K562 (cell line): ENCODE measurements at regions not wholly inside any gene's neighbourhood (a gene's known extent, or its start where the extent isn't known, plus 50 kb on each side); places are given as distances from the start of the nearest gene placed in this dataset.

ENCODE experiments used
- ATAC-seq: fragments of 200-7000 bp; cut with Tn5 transposase; 3 replicates; pipeline ENCODE4 v1.9.1; 2020; ENCODE audit warnings: moderate library complexity
- BruUV-seq: library from RNA; stranded (reverse); fragments of 400-500 nt; replicated peaks from 2 replicates; lab custom pipeline; 2021; lab: Mats Ljungman, UMichigan
- CTCF ChIA-PET: fragments of 300-600 bp; formaldehyde crosslinking; extraction: SDS; loops from one replicate; lab custom pipeline; 2021; ENCODE audit warnings: low intra/inter-chr PET ratio; lab: Yijun Ruan, JAX
- POLR2A ChIA-PET: fragments of 300-600, 350-650 bp; sonication (Branson Sonifier 250); formaldehyde crosslinking; extraction: SDS; loops from one replicate; lab custom pipeline; 2021; ENCODE audit warnings: antibody characterized with exemption, inconsistent platforms; lab: Yijun Ruan, JAX
- DNase-seq, 4 experiments: peaks; one replicate each; pipeline versions ENCODE4 v3.0.0 to v3.0.0-alpha.2; 2011 to 2018; ENCODE audit warnings: low spot score in 3 of 4, mixed read lengths in 3 of 4; ENCODE audit errors: extremely low read depth in 1 of 4
- FAIRE-seq: peaks from 2 replicates; lab custom pipeline; 2011; peaks lifted over from hg19 to GRCh38; lab: Jason Lieb, UNC
- H2AFZ ChIP-seq: 2 replicates; pipeline ENCODE4 v1.6.0; 2011; ENCODE audit warnings: low read depth, low read length, control low read depth, inconsistent platforms
- H3K27ac ChIP-seq: fragments of 200-600 bp; 3 replicates; pipeline ENCODE4 v1.8.0; 2011; ENCODE audit warnings: low read depth, mild to moderate bottlenecking, control low read depth, inconsistent platforms, low read length, moderate library complexity, mixed read lengths; ENCODE audit errors: extremely low read depth
- H3K27me3 ChIP-seq, 2 experiments: fragments of 300-600 bp in 1 of 2; 2 replicates in 1 of 2; 3 replicates in 1 of 2; pipeline versions ENCODE4 v1.6.0 to v1.8.0; 2011; ENCODE audit warnings: inconsistent platforms in 2 of 2, low read length in 2 of 2, mild to moderate bottlenecking in 1 of 2, mixed read lengths in 1 of 2, moderate library complexity in 1 of 2; ENCODE audit not compliant: control insufficient read depth in 2 of 2, insufficient read depth in 2 of 2
- H3K36me3 ChIP-seq: fragments of 300-600 bp; 3 replicates; pipeline ENCODE4 v1.8.0; 2011; ENCODE audit warnings: mild to moderate bottlenecking, low read length, inconsistent platforms; ENCODE audit not compliant: control insufficient read depth, insufficient read depth
- H3K4me1 ChIP-seq, 2 experiments: fragments of 200-600 bp in 1 of 2; replicated peaks in 1 of 2; 2 replicates in 1 of 2; 3 replicates in 1 of 2; pipeline versions ENCODE4 v1.5.1 to v1.8.0; 2011; ENCODE audit warnings: inconsistent platforms in 2 of 2, low read length in 2 of 2, mild to moderate bottlenecking in 1 of 2, mixed read lengths in 1 of 2, moderate library complexity in 1 of 2; ENCODE audit not compliant: control insufficient read depth in 2 of 2, insufficient read depth in 2 of 2
- H3K4me2 ChIP-seq: 2 replicates; pipeline ENCODE4 v1.6.1; 2011; ENCODE audit warnings: low read length, control low read depth, inconsistent platforms, mixed read lengths; ENCODE audit not compliant: insufficient read depth
- H3K4me3 ChIP-seq: fragments of 200-600 bp; sonication (generic), shearing (Covaris generic); 2 replicates; pipeline ENCODE4 v1.5.1; 2016; ENCODE audit warnings: control low read depth, inconsistent platforms
- H3K79me2 ChIP-seq: fragments of 200-600 bp; 3 replicates; pipeline ENCODE4 v1.8.0; 2011; ENCODE audit warnings: low read length, inconsistent platforms; ENCODE audit not compliant: control insufficient read depth, insufficient read depth
- H3K9ac ChIP-seq, 2 experiments: 2 replicates each; pipeline versions ENCODE4 v1.6.0 to v1.6.1; 2011; ENCODE audit warnings: low read depth in 2 of 2, low read length in 2 of 2, control low read depth in 1 of 2, inconsistent platforms in 1 of 2, mild to moderate bottlenecking in 1 of 2, mixed read lengths in 1 of 2; ENCODE audit not compliant: insufficient read depth in 1 of 2
- H3K9me1 ChIP-seq: one replicate; pipeline ENCODE4 v1.6.0; 2011; ENCODE audit warnings: inconsistent platforms, mild to moderate bottlenecking, low read length, moderate library complexity; ENCODE audit not compliant: control insufficient read depth, insufficient read depth
- H3K9me3 ChIP-seq: replicated peaks from 2 replicates; pipeline ENCODE4 v1.5.1; 2011; ENCODE audit warnings: low read depth, low read length, inconsistent platforms; ENCODE audit not compliant: control insufficient read depth, insufficient read depth
- H4K20me1 ChIP-seq: replicated peaks from 2 replicates; pipeline ENCODE4 v1.6.1; 2011; ENCODE audit warnings: low read length, inconsistent platforms, mixed read lengths; ENCODE audit not compliant: control insufficient read depth, insufficient read depth
- IRF2 ChIP-seq: sonication (generic); formaldehyde crosslinking; IDR thresholded peaks from 2 replicates; pipeline ENCODE4 v1.8.1; 2022; ENCODE audit warnings: mild to moderate bottlenecking, missing genetic modification reagents
- JUN ChIP-seq, 2 experiments: sonication (generic) in 1 of 2; formaldehyde crosslinking in 1 of 2; IDR thresholded peaks; 2 replicates each; pipeline versions ENCODE4 v1.6.1 to v1.8.0; 2012 to 2022; ENCODE audit warnings: borderline replicate concordance in 2 of 2, mild to moderate bottlenecking in 2 of 2, improper control_type of control experiment in 1 of 2, low read depth in 1 of 2, low read length in 1 of 2, missing genetic modification reagents in 1 of 2
- RB1 ChIP-seq: fragments of 450-650 bp; IDR thresholded peaks from 2 replicates; pipeline ENCODE4 v1.6.1; 2017; ENCODE audit warnings: low read depth, mild to moderate bottlenecking
- RBM22 ChIP-seq: fragments of 200-400 bp; formaldehyde crosslinking; IDR thresholded peaks from 2 replicates; pipeline ENCODE4 v1.6.1; 2018; ENCODE audit warnings: low read length, low read depth; ENCODE audit not compliant: poor library complexity, severe bottlenecking
- SMARCE1 ChIP-seq: fragments of 450-650 bp; IDR thresholded peaks from 2 replicates; pipeline ENCODE4 v1.7.1; 2016; ENCODE audit warnings: mild to moderate bottlenecking
- ZKSCAN8 ChIP-seq: fragments of 200-800 bp; sonication (Bioruptor generic); IDR thresholded peaks from 2 replicates; pipeline ENCODE4 v1.6.1; 2016; ENCODE audit warnings: missing genetic modification characterization, missing compliant biosample characterization
- ZNF24 ChIP-seq: fragments of 450-650 bp; IDR thresholded peaks from 2 replicates; pipeline ENCODE4 v1.6.1; 2016
- WGBS: fragments of 100-300 bp; shearing (Covaris generic); methylation state at CpG from one replicate; pipeline ENCODE4 v1.1.6; 2016; ENCODE audit warnings: low coverage, mixed read lengths; ENCODE audit not compliant: insufficient coverage; ENCODE audit errors: missing lambda C conversion rate; 5-methylcytosine and 5-hydroxymethylcytosine counted together
- in situ Hi-C: fragments of 300-500 bp; cut with MboI; formaldehyde crosslinking; loops from 4 replicates; pipeline ENCODE4 v1.15.0; 2018; ENCODE audit warnings: inconsistent platforms, mixed read lengths
- intact Hi-C: fragments of 100-400 bp; cut with micrococcal nuclease; formaldehyde crosslinking; loops from 2 replicates; pipeline ENCODE4 v1.14.2; 2022
- TF ChIP-seq, protein P1 (sequence below): sonication (generic); formaldehyde crosslinking; IDR thresholded peaks from 2 replicates; pipeline ENCODE4 v1.8.0; 2022; ENCODE audit warnings: missing genetic modification reagents, mild to moderate bottlenecking, moderate library complexity, borderline replicate concordance

- TF ChIP-seq, protein P1, sequence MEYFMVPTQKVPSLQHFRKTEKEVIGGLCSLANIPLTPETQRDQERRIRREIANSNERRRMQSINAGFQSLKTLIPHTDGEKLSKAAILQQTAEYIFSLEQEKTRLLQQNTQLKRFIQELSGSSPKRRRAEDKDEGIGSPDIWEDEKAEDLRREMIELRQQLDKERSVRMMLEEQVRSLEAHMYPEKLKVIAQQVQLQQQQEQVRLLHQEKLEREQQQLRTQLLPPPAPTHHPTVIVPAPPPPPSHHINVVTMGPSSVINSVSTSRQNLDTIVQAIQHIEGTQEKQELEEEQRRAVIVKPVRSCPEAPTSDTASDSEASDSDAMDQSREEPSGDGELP (CRISPR knock-in tag) = no peak
- no peak for TF ChIP-seq RBM22
- no peak for TF ChIP-seq RB1
Measured at GRCh38 chr1:29420202-29420601, 183.9 kb downstream of the PTPRU start (continued).

DNA sequence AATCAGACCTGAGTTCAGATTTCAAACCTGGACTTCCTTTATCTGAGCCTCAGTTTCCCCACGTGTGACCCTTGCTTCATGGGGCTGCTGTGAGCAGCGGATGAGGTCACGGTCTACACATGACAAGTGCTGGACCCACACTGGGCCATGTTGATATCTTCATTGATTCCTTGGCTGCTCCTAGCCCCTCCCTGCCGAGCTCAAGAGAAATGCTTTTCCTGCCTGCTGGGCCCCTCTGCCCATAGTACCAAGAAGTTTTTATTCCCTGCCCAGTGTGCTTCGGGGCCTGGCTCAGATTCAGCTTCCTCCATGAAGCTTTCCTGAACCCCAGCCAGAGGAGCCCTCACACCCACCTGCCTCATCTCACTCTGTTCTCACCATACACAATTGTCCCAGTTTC is 181.6 kb downstream of the PTPRU start:
- Histone ChIP-seq H3K4me1 (no peaks in the 10 kb centered on the region), H2AFZ (no peak overlapping the region), H3K9ac (no peak overlapping the region), H3K79me2 (no peaks in the 10 kb centered on the region), H3K9me1 (no peaks in the 10 kb centered on the region), H3K4me3 (no peak overlapping the region), H3K4me2 (no peak overlapping the region), H3K9me3 (no peaks in the 10 kb centered on the region), H3K27me3 (peaks cover 0 to 15% of the 10 kb centered on the region in 2 experiments; a peak in 2 of 5 replicates), H4K20me1 (peaks cover 7% of the 10 kb centered on the region), H3K27ac (no peak overlapping the region), H3K36me3 (no peaks in the 10 kb centered on the region)
- CTCF ChIA-PET = no interaction called here
- 3% methylated on average over 5 of the region's 5 CpGs for WGBS
- TF ChIP-seq SMARCE1 (no peak), JUN (IDR thresholded peaks at IDR 0.05; ENCODE audit: borderline replicate concordance, low read depth, low read length) (no peak), JUN (CRISPR knock-in tag; IDR thresholded peaks at IDR 0.05; ENCODE audit: borderline replicate concordance) (no peak), IRF2 (CRISPR knock-in tag) (no peak), ZNF24 (no peak), ZKSCAN8 (no peak)
- DNase-seq (no peak), ATAC-seq (no peak), FAIRE-seq (no peak)
- POLR2A ChIA-PET = interaction anchor here (0.5 to 1.7 kb wide), 3 partner anchors 20 to 247 kb away, joined by 3 to 4 read pairs (median 4); no protein-coding TSS in a partner anchor
- no TSS peak for BruUV-seq
- in situ Hi-C loops (no loop called here), intact Hi-C loops (no loop called here)
